CD14-positive monocyte (primary cell): ENCODE measurements at regions not wholly inside any gene's neighbourhood (a gene's known extent, or its start where the extent isn't known, plus 50 kb on each side); places are given as distances from the start of the nearest gene placed in this dataset.

Experiments
- DNase-seq, 3 donors: peaks; one replicate each; pipeline ENCODE4 v3.0.0-alpha.2; 2011 to 2022
- H2AFZ ChIP-seq: 2 replicates; pipeline ENCODE4 v1.6.0; 2012; ENCODE audit warnings: mild to moderate bottlenecking, low read depth, low read length, inconsistent platforms; ENCODE audit not compliant: insufficient read depth, poor library complexity, severe bottlenecking
- H3K27ac ChIP-seq, 2 donors: 1 replicate in 1 of 2; 2 replicates in 1 of 2; pipeline ENCODE4 v1.5.1; 2012 to 2013; ENCODE audit warnings: low read length in 2 of 2, control low read depth in 1 of 2, inconsistent platforms in 1 of 2, low read depth in 1 of 2, mild to moderate bottlenecking in 1 of 2
- H3K27me3 ChIP-seq, 2 donors: one replicate each; pipeline versions ENCODE4 v1.6.0 to v1.6.1; 2011 to 2013; ENCODE audit warnings: low read length in 2 of 2; ENCODE audit not compliant: control insufficient read depth in 2 of 2, insufficient read depth in 2 of 2
- H3K36me3 ChIP-seq, 2 donors: replicated peaks in 1 of 2; 1 replicate in 1 of 2; 2 replicates in 1 of 2; pipeline versions ENCODE4 v1.5.1 to v1.6.1; 2012 to 2013; ENCODE audit warnings: low read length in 2 of 2, control low read depth in 1 of 2, inconsistent platforms in 1 of 2, mild to moderate bottlenecking in 1 of 2; ENCODE audit not compliant: insufficient read depth in 2 of 2, control insufficient read depth in 1 of 2
- H3K4me1 ChIP-seq, 2 donors: 1 replicate in 1 of 2; 2 replicates in 1 of 2; pipeline versions ENCODE4 v1.5.1 to v1.6.1; 2012 to 2013; ENCODE audit warnings: low read length in 2 of 2, control low read depth in 1 of 2, inconsistent platforms in 1 of 2, mild to moderate bottlenecking in 1 of 2, moderate library complexity in 1 of 2; ENCODE audit not compliant: insufficient read depth in 2 of 2, control insufficient read depth in 1 of 2
- H3K4me2 ChIP-seq: replicated peaks from 2 replicates; pipeline ENCODE3; 2012; ENCODE audit warnings: low read length, moderate library complexity, mild to moderate bottlenecking; ENCODE audit not compliant: poor library complexity, severe bottlenecking; ENCODE audit errors: extremely low read depth
- H3K4me3 ChIP-seq, 3 experiments: fragments of 200-600 bp in 1 of 3; sonication (generic) in 1 of 3; replicated peaks in 1 of 3; 1 replicate in 2 of 3; 2 replicates in 1 of 3; pipeline ENCODE4 v1.5.1; 2011 to 2013; ENCODE audit warnings: low read length in 3 of 3, mild to moderate bottlenecking in 3 of 3, control low read depth in 2 of 3, low read depth in 2 of 3, inconsistent platforms in 1 of 3, moderate library complexity in 1 of 3
- H3K79me2 ChIP-seq: 2 replicates; pipeline ENCODE4 v1.6.0; 2012; ENCODE audit warnings: mild to moderate bottlenecking, control low read depth, inconsistent platforms, low read length, moderate library complexity; ENCODE audit not compliant: insufficient read depth
- H3K9ac ChIP-seq: 2 replicates; pipeline ENCODE4 v1.6.0; 2017; ENCODE audit warnings: low read length, mild to moderate bottlenecking; ENCODE audit not compliant: insufficient read depth, poor library complexity, severe bottlenecking
- H3K9me3 ChIP-seq, 2 donors: replicated peaks in 1 of 2; 1 replicate in 1 of 2; 2 replicates in 1 of 2; pipeline versions ENCODE4 v1.5.1 to v1.6.1; 2012 to 2013; ENCODE audit warnings: low read length in 2 of 2, control low read depth in 1 of 2; ENCODE audit not compliant: control insufficient read depth in 1 of 2, insufficient read depth in 1 of 2
- H4K20me1 ChIP-seq: 2 replicates; pipeline ENCODE4 v1.6.0; 2012; ENCODE audit warnings: mild to moderate bottlenecking, low read length, control low read depth, moderate library complexity; ENCODE audit not compliant: insufficient read depth
- H3K27ac Mint-ChIP-seq, 7 donors: one replicate each; pipeline ENCODE4 v1.8.0; 2020; ENCODE audit warnings: mild to moderate bottlenecking in 7 of 7, mixed read lengths in 7 of 7, moderate library complexity in 6 of 7, inconsistent platforms in 2 of 7
- H3K27me3 Mint-ChIP-seq, 3 donors: one replicate each; pipeline ENCODE4 v1.8.0; 2021 to 2022; ENCODE audit warnings: low read depth in 3 of 3, mild to moderate bottlenecking in 3 of 3, mixed read lengths in 3 of 3, moderate library complexity in 3 of 3, inconsistent platforms in 1 of 3
- H3K36me3 Mint-ChIP-seq, 2 donors: one replicate each; pipeline ENCODE4 v1.8.0; 2020; ENCODE audit warnings: mixed read lengths in 2 of 2, inconsistent platforms in 1 of 2, mild to moderate bottlenecking in 1 of 2
- H3K4me1 Mint-ChIP-seq: one replicate; pipeline ENCODE4 v1.8.0; 2020; ENCODE audit warnings: mild to moderate bottlenecking, mixed read lengths
- H3K4me3 Mint-ChIP-seq, 2 donors: one replicate each; pipeline ENCODE4 v1.8.0; 2020; ENCODE audit warnings: mild to moderate bottlenecking in 2 of 2, mixed read lengths in 2 of 2, moderate library complexity in 1 of 2
- H3K9me3 Mint-ChIP-seq, 7 donors: one replicate each; pipeline ENCODE4 v1.8.0; 2020 to 2022; ENCODE audit warnings: mixed read lengths in 7 of 7, mild to moderate bottlenecking in 6 of 7, moderate library complexity in 6 of 7, inconsistent platforms in 2 of 7
- CTCF ChIP-seq: fragments of 200-600 bp; IDR thresholded peaks from one replicate; pipeline ENCODE4 v1.8.0; 2022; ENCODE audit warnings: antibody characterized with exemption, mild to moderate bottlenecking
- WGBS: methylation state at CpG from one replicate; pipeline ENCODE4 v1.1.5; 2013; ENCODE audit warnings: missing lambda C conversion rate; ENCODE audit not compliant: insufficient coverage; 5-methylcytosine and 5-hydroxymethylcytosine counted together
- intact Hi-C, 2 donors: fragments of 100-400 bp; cut with micrococcal nuclease; formaldehyde crosslinking; loops; one replicate each; pipeline versions ENCODE4 v1.15.0 to v1.15.1; 2023

DNA sequence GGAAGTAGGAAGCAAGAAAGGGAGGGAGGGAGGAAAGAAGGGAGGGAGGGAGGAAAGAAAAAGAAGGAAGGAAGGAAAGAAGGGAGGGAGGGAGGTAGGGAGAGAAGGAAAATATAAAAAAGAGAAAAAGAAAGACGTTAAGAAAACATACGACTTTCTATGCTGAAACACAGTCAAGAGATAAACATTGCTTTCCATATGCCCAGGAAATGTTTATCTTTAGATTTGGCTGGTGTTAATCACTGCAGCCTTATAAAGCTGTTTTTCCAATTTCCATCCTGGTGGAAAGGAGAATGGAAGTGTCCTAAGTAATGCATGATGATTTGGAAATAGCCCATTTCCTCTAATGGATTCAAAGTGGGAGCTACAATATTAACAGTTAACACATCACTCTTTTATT is 524.3 kb downstream of the MTRR start:
- no peaks in the 10 kb centered on the region for H3K4me1 ChIP-seq
- Mint-ChIP-seq H3K27me3 (no peaks in the 10 kb centered on the region), H3K4me3 (no peak overlapping the region), H3K27ac (no peak overlapping the region), H3K4me1 (no peaks in the 10 kb centered on the region), H3K9me3 (peaks cover 0 to 11% (median 0%) of the 10 kb centered on the region in 7 donors), H3K36me3 (no peaks in the 10 kb centered on the region)
- WGBS: no CpG with 5 or more reads among the region's 2 CpGs
- no peaks in the 10 kb centered on the region for H3K79me2 ChIP-seq
- no peak overlapping the region for H3K4me3 ChIP-seq
- H3K27me3 ChIP-seq: no peaks in the 10 kb centered on the region
- H3K36me3 ChIP-seq: no peaks in the 10 kb centered on the region
- H3K9ac ChIP-seq: no peak overlapping the region
- H3K9me3 ChIP-seq: no peaks in the 10 kb centered on the region
- no peak overlapping the region for H3K4me2 ChIP-seq
- no peak for DNase-seq
- intact Hi-C loops: no loop called here
- H2AFZ ChIP-seq: no peak overlapping the region
- no peak overlapping the region for H3K27ac ChIP-seq
- no peaks in the 10 kb centered on the region for H4K20me1 ChIP-seq
- no peak for TF ChIP-seq CTCF

GRCh38 chr5:8394965-8395364 is 526.0 kb downstream of the MTRR start:
- Histone ChIP-seq H3K9ac (no peak overlapping the region), H2AFZ (no peak overlapping the region), H3K36me3 (no peaks in the 10 kb centered on the region), H3K4me1 (no peaks in the 10 kb centered on the region), H4K20me1 (no peaks in the 10 kb centered on the region), H3K27ac (no peak overlapping the region), H3K27me3 (no peaks in the 10 kb centered on the region), H3K79me2 (no peaks in the 10 kb centered on the region), H3K4me2 (no peak overlapping the region), H3K4me3 (no peak overlapping the region), H3K9me3 (no peaks in the 10 kb centered on the region)
- H3K4me3 Mint-ChIP-seq: no peak overlapping the region
- no peak for DNase-seq
- H3K4me1 Mint-ChIP-seq: no peaks in the 10 kb centered on the region
- no peaks in the 10 kb centered on the region for H3K27me3 Mint-ChIP-seq
- H3K9me3 Mint-ChIP-seq: peaks cover 0 to 6% (median 0%) of the 10 kb centered on the region in 7 donors
- no peaks in the 10 kb centered on the region for H3K36me3 Mint-ChIP-seq
- no peak for TF ChIP-seq CTCF
- no peak overlapping the region for H3K27ac Mint-ChIP-seq
- intact Hi-C loops: no loop called here
- WGBS: no CpG with 5 or more reads among the region's 5 CpGs
